HG03066 (cell line): ENCODE measurements at regions not wholly inside any gene's neighbourhood (a gene's known extent, or its start where the extent isn't known, plus 50 kb on each side); places are given as distances from the start of the nearest gene placed in this dataset.

Source experiments
- ATAC-seq: cut with Tn5 transposase; IDR thresholded peaks from one replicate; pipeline ENCODE4 v1.9.1; 2021; ENCODE audit warnings: low read depth; ENCODE audit not compliant: unreplicated experiment

DNA sequence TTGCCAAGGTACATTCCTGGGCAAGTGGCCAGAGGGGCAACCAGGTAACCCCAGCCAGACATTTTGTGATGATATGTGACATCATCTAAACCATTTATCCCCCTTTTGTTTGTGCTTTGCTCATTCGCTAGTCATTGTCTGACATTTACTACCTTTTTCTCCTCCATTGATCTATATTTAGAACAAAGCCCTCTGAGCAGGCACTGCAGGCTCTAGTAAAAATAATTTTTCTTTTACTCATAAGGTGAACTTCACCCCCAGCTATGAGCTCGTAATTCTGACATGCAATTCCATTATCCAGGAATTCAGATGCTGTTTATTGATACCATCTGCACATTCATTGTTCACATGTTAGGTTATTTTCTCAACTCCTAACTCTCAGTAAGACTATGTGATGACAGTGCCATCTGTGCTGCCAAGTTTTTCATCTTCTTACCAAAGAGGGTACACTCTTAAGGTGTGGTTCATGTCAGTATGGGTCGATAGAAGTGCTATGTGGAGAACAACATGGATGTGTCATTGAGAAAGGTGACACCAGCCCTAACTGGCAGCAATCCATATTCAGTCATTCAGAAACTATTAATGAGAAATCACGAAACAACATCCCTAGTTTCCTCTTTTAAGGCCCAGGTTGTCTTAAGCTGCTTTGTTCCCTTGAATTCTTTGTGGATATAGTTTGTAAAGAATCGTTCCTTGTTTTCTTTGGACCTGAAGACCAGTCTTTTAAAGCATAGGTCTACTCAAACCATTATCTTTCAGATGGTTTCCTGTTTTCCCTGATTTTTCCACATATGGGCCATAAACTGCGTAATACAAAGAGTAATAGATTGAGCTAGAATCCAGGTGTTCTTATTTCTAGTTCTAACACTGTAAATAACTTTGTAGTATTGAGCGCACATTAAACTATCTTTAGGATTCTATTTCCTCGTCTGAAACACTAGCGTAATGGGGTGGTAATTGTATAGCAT is 978.1 kb upstream of the CDH2 start:
- ATAC-seq: no peak

DNA sequence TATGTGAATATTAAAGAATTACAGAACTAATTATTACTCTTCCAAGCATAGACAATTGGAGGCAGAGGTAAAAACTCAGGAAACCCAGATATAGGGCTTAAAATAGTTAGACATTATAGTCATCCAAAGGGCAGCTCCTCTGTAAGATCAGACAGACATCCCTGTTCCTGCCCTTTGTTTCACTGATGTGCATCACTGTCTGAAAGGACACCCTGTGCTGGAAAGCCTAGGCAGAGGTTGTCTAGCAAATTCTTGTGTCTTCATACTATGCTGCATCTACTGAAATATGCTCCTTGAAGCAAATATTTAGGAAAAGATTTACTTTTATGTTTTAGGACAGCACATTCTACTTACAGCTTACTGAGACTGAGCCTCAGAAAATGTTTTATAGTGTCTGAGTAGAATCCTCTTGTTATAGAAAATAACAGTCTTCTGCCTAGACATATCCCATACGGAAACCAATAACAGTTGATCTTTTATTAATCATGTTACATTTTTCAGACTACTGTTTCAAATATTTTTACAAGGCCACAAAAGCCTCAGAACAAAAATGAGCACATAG is 977.3 kb upstream of the CDH2 start:
- no peak for ATAC-seq

GRCh38 chr18:29153091-29153490 is 976.2 kb upstream of the CDH2 start:
- ATAC-seq: no peak

DNA sequence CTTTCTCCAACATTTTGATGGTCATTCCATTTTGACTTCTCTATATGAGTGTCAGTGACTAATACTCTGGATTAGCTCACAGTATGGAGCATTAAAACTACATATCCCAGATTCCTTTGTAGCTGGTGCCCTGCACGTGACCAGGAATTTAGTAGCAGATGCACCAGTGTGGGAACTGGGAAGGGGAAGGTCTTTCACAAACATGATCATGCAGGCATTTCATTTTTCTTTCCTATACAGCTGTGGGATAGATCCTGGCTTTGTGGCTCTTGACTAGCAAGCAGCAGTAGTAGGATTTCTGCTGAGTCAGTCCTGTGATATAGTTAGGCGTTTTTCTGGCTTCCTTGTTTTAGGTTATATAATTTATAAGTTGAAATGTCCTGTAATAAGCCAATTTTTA is 971.0 kb upstream of the CDH2 start:
- no peak for ATAC-seq

DNA sequence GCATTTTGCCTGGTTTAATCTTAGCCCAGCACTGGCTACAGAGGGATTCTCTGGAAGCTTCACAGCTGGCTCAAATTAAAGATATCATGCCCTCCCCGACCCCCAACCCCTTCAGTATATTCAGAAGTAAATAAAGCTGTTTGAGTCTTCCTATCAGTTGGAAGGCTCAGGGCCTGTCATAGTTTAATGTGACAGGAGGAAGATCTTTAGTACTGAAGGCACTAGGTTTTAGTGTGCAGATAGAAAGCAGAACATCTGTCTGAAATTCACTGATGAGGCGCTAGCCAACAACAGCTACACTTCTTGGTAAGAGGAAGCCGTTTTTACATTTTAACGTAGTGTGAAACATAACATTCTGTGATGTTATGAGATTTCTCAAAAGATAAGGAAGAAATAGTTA is 969.1 kb upstream of the CDH2 start:
- no peak for ATAC-seq

GRCh38 chr18:29140590-29140989 is 963.7 kb upstream of the CDH2 start:
- ATAC-seq: no peak

DNA sequence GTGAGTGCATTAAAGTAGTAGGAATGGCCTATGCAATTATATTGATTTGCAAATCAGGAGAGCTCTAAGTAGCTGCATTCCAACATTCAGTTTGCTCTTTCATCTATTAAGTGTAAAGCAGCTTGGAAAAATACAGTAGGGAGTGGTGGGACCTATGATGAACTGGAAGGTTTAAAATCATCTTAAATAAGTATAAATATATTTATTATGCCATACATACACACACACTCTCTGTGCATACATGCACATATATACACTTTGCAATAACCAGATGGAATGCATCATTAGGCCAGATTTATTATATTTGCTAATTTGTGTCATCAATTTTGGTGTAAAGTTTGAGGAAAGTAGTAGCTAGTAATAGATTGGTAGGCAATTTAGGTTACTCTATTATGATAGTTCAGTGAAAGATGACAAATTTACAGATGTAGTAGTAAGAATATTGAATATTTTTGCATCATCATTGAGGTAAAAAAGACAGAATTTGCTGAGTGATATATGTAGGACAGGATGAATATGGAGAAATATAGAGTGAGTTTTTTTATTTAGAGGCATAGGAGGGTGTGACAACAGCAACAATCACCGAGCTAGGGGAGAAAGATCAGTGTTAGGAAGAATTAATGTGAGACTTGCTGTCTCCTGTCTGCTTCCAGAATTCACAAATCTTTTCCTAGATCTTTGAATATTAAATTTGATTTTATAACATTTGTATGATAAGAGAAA is 961.0 kb upstream of the CDH2 start:
- no peak for ATAC-seq

DNA sequence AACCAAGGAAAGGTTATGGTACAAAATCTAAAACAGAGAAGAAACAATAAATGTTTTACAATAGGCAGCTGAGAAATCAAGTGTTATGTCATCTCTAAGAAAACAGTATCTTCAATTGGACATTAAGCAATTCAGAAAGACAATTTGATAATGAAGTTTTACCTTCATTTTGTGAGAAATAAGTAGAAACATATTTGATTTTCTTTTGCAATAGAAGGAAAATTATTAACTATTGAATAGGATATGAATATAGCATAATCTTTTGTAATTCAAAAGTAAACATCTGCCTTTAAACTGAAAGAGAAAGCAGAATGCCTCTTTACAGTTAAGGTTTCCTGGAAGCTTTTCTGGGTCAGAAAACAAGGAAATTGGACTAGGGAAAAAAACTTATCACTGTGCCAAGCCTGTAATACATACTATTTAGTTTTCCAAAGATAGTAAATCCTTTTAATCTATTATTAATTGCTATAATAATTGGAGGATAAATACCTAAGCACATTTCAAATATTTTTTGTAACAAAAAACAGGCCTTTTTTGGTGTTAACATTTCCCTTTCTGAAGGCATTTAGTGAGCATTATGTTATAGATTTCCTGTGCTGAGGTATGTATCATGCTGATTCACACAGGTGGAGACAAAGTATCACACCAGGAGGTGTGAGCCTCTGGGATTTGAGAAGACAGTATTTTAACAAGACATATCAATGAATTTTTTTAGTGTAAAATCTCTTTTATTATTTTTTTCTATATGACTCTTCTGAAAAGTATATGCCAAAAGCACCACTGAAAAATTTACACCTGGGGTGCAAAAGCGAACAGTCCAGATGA is 947.0 kb upstream of the CDH2 start:
- ATAC-seq: no peak

DNA sequence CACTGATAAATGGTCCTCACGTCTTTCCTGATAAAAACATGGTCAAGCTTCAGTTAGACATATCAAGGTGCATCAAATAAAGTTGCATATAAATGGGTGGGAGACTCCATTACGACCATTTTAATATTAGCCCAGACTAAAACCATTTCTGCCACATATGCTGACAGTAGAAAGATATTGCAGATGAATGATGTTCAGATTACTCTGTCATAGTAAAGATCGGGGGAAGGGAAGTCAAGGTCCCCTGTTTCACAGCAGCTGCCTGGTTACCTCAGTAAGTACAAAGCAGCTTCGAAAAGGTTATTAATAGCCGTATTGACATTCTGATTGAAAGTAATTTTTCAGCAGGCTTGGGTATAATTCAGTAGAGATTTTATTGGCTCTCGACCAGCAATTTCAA is 927.7 kb upstream of the CDH2 start:
- no peak for ATAC-seq

- ATAC-seq: no peak
Measured at GRCh38 chr18:29104227-29104626, 927.3 kb upstream of the CDH2 start.

DNA sequence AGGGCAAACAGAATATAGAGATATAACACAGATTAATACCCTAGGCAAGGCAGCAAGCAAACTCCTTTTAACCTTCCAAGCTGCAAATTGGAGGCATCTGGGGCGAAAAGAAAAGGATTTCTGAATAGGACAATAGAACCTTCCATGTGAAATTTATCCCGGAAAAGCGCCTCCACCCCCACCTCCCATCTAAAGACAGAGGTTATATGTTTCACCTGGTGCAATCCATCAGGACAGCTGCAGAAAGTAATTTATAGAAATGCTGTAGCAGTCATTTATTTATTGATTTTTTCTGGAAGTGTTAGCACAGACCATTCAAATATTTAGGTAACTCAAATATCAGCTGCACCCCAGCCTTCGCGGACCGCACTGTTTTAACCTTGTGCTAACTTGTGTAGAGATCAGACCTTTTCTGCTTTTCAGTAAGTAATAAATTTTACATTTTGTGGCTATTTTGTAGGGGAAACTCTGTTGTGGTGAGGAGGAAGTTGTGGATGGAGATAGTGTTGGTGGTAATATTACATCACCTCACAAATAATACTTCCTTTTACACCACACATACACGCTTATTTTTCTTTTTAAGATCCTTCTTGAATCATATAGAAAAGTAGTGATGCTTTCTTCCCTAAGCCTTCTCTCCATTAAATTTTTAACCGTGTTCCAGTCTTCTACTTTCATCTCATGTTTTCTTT is 919.3 kb upstream of the CDH2 start:
- no peak for ATAC-seq

- ATAC-seq: no peak
Measured at GRCh38 chr18:29087616-29088246, 910.8 kb upstream of the CDH2 start.

- no peak for ATAC-seq
Measured at GRCh38 chr18:29084120-29084519, 907.2 kb upstream of the CDH2 start.

- ATAC-seq: no peak
Measured at GRCh38 chr18:29083545-29083944, 906.6 kb upstream of the CDH2 start.

- no peak for ATAC-seq
Measured at GRCh38 chr18:29080946-29081345, 904.0 kb upstream of the CDH2 start.

DNA sequence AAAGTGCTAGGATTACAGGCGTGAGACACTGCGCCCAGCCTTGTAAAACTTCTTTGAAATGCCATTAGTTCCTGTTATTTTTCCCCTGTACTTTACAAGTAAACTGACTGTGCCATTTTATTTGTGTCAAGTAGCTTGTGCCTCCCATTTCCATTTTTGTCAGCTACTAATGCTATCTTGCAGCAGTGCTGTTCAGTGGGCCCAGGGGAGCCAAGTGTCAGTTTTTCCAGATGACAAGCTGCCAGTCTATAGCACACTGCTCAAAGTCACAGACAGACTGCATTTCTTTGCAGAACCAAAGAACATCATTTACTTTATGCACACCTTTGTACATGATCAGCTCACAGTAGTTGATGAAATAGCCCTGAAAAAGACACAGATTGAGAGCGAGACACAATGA is 901.3 kb upstream of the CDH2 start:
- ATAC-seq: no peak

DNA sequence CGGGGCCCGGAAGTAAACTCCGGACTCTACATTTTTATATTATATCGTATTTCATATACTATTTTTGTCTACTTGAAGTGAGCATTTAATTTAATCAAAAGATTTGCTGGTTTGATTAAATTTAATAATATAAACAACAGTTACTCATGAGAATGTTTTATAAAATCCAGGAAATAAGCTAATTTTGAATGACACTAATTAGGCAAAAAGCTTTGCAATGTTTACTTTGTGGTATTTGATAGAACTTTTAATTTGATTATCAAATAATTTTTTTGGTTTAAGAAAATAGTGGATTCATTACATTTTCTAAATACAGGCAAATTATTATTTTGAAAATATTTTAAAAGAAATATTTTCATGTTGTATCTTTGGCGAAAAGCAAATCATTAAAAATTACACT is 900.4 kb upstream of the CDH2 start:
- ATAC-seq: no peak

GRCh38 chr18:29076645-29077044 is 899.7 kb upstream of the CDH2 start:
- no peak for ATAC-seq

GRCh38 chr18:29074147-29074546 is 897.2 kb upstream of the CDH2 start:
- ATAC-seq: no peak

DNA sequence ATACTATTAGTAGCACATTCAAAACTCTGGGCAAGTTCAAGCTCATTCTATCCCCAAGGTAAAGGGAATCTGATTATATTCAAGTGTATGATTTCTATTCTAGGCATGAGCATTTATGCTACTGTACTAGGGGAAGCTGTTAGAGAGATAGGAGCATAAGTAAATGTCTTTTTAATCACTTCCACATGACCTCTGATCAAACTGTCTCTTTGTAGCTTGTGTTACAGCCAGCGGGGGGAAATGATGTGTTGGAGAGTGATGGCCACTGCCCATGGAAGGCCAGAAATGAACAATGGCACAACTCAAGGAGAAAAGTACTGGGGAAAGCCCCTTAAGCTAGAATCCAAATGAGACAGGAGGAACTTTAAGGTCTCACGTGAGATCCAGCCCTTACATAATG is 894.9 kb upstream of the CDH2 start:
- no peak for ATAC-seq
